Lung (tissue), 11 donors: ENCODE measurements at regions not wholly inside any gene's neighbourhood (a gene's known extent, or its start where the extent isn't known, plus 50 kb on each side); places are given as distances from the start of the nearest gene placed in this dataset.
A peak's percentile ranks its signal among the peaks of the same experiment; 100 is the strongest.

Source experiments
- ATAC-seq: fragments of 200-7000 bp; cut with Tn5 transposase; one replicate; pipeline ENCODE4 v1.9.1; 2020; ENCODE audit warnings: moderate number of reproducible peaks; ENCODE audit not compliant: insufficient read depth, low FRiP score
- DNase-seq, 3 donors: peaks; one replicate each; pipeline ENCODE4 v3.0.0-alpha.2; 2013 to 2017
- H3K27ac ChIP-seq, 2 donors: one replicate each; pipeline ENCODE4 v1.5.1; 2013; ENCODE audit warnings: mild to moderate bottlenecking in 2 of 2, moderate library complexity in 2 of 2, control low read depth in 1 of 2, inconsistent platforms in 1 of 2, low read depth in 1 of 2, low read length in 1 of 2
- H3K27me3 ChIP-seq, 3 donors: one replicate each; pipeline ENCODE4 v1.5.1; 2013; ENCODE audit warnings: low read length in 2 of 3; ENCODE audit not compliant: control insufficient read depth in 3 of 3, insufficient read depth in 3 of 3
- H3K36me3 ChIP-seq, 4 donors: one replicate each; pipeline ENCODE4 v1.5.1; 2013; ENCODE audit warnings: low read length in 4 of 4, mild to moderate bottlenecking in 1 of 4, moderate library complexity in 1 of 4; ENCODE audit not compliant: control insufficient read depth in 4 of 4, insufficient read depth in 4 of 4
- H3K4me1 ChIP-seq, 5 donors: one replicate each; pipeline ENCODE4 v1.5.1; 2013; ENCODE audit warnings: low read length in 5 of 5, mild to moderate bottlenecking in 2 of 5, moderate library complexity in 1 of 5; ENCODE audit not compliant: control insufficient read depth in 5 of 5, insufficient read depth in 5 of 5
- H3K4me3 ChIP-seq: one replicate; pipeline ENCODE4 v1.5.1; 2013; ENCODE audit warnings: mild to moderate bottlenecking, control low read depth, moderate library complexity
- H3K9ac ChIP-seq, 2 donors: one replicate each; pipeline ENCODE4 v1.5.1; 2013; ENCODE audit warnings: low read length in 2 of 2, control low read depth in 1 of 2; ENCODE audit not compliant: insufficient read depth in 1 of 2
- H3K9me3 ChIP-seq, 4 donors: one replicate each; pipeline ENCODE4 v1.5.1; 2013; ENCODE audit warnings: low read length in 3 of 4, mild to moderate bottlenecking in 1 of 4, moderate library complexity in 1 of 4; ENCODE audit not compliant: control insufficient read depth in 4 of 4, insufficient read depth in 3 of 4
- WGBS, 2 donors: extraction: QIAGEN DNeasy Blood & Tissue Kit; methylation state at CpG; one replicate each; pipeline ENCODE4 v1.1.7; 2013; 5-methylcytosine and 5-hydroxymethylcytosine counted together
- TF ChIP-seq, protein P1 (sequence below): IDR thresholded peaks from 2 replicates; pipeline ENCODE4 v1.5.1; 2012; ENCODE audit warnings: mild to moderate bottlenecking; ENCODE audit errors: control extremely low read depth, extremely low read depth
- donor health status: control.
- donor health status: control.
- donor health status: Bipolar disorder and iron deficiency.
- donor health status: healthy.
- donor health status: DM: yes; HTN: yes; CAD: no.

DNA sequence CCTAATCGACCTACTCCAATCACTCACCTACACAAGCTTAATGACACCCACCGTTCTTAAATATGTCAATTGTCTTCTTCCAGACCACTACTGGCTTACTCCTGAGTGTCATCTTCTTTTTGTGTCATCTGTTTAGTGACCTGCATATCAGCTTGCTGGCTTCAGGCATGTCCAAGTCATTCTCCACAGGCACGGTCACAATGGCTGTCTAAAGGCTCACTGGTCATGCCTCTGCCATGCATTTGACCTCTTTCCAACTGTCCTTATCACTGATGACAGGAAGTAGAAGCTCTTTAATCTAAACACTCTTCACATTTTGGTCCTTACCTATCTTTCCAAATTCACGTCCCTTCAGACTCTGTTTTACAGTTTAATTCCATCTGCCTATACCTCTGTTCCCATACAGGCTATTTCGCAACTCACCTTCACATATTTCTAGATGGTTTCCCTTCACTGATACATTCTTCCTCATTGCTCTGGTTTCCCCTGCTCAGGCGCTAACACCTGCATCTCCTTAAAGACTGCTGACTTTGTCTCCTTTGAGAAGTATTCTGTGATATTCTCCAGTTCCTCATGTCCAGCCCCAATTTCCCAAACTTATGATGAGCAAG, 217.5 kb downstream of the TRIB2 start:
- ATAC-seq (no peak), DNase-seq (no peak)
- no peaks in the 10 kb centered on the region for H3K27me3 ChIP-seq
- no peaks in the 10 kb centered on the region for H3K9me3 ChIP-seq
- H3K4me3 ChIP-seq: no peak overlapping the region
- H3K4me1 ChIP-seq: no peaks in the 10 kb centered on the region
- H3K27ac ChIP-seq: no peak overlapping the region
- H3K36me3 ChIP-seq: no peaks in the 10 kb centered on the region
- WGBS, 2 donors: 80 to 81% methylated on average over 6 of the region's 6 CpGs
- H3K9ac ChIP-seq: no peak overlapping the region
- TF ChIP-seq, protein P1, sequence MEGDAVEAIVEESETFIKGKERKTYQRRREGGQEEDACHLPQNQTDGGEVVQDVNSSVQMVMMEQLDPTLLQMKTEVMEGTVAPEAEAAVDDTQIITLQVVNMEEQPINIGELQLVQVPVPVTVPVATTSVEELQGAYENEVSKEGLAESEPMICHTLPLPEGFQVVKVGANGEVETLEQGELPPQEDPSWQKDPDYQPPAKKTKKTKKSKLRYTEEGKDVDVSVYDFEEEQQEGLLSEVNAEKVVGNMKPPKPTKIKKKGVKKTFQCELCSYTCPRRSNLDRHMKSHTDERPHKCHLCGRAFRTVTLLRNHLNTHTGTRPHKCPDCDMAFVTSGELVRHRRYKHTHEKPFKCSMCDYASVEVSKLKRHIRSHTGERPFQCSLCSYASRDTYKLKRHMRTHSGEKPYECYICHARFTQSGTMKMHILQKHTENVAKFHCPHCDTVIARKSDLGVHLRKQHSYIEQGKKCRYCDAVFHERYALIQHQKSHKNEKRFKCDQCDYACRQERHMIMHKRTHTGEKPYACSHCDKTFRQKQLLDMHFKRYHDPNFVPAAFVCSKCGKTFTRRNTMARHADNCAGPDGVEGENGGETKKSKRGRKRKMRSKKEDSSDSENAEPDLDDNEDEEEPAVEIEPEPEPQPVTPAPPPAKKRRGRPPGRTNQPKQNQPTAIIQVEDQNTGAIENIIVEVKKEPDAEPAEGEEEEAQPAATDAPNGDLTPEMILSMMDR: no peak

GRCh38 chr2:12935222-12935621, 218.5 kb downstream of the TRIB2 start:
- TF ChIP-seq, protein P1: no peak
- no peaks in the 10 kb centered on the region for H3K27me3 ChIP-seq
- 90 to 98% methylated on average over 2 of the region's 2 CpGs for WGBS, 2 donors
- ATAC-seq: no peak
- no peak overlapping the region for H3K4me3 ChIP-seq
- DNase-seq: peak in 1 of 3 donors; percentile 22
- no peaks in the 10 kb centered on the region for H3K4me1 ChIP-seq
- H3K9me3 ChIP-seq: no peaks in the 10 kb centered on the region
- no peak overlapping the region for H3K9ac ChIP-seq
- H3K27ac ChIP-seq: no peak overlapping the region
- H3K36me3 ChIP-seq: no peaks in the 10 kb centered on the region

DNA sequence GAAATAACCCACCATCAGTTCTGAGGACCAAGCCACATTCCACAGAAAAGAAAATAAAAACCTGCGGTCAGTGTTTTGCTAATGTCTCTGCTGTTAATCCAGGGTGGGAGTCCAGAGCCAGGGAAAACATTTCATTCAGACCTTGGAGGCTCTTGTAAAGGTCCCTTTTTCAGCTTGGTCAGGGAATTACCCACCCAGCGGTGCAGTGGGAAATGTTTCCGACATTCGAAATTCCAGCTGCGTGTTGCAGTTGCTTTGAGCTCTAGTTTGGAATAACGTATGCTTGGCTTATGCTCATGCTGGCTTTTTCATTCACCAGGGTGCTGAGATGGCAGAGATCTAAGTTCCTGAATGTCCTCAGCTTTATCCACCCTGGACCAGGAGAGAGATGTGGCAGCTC, 219.1 kb downstream of the TRIB2 start:
- TF ChIP-seq, protein P1: no peak
- Histone ChIP-seq H3K9me3 (no peaks in the 10 kb centered on the region), H3K36me3 (no peaks in the 10 kb centered on the region), H3K27me3 (no peaks in the 10 kb centered on the region), H3K27ac (no peak overlapping the region), H3K4me1 (no peaks in the 10 kb centered on the region), H3K4me3 (no peak overlapping the region), H3K9ac (no peak overlapping the region)
- ATAC-seq (no peak), DNase-seq (no peak)
- WGBS, 2 donors: 94 to 95% methylated on average over 6 of the region's 6 CpGs

DNA sequence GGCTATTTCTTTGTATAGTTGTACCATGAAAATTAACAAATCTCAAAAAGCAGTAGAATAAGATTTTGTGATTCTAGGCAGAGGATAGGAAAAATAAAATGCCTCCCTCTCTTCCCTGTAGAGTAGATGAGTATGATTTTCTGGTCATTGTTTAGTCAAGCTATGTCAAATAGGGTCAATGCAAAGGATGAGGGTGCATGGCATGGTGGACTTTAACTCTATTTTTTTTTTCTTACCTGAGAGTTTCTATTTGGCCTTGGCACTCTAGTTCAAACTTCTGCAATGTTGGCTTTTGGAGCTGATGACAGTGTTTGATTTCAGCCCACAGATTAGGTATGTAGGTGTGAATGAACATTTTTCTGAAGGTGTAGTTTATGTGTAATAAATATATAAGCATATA, 224.5 kb downstream of the TRIB2 start:
- no peak overlapping the region for H3K27ac ChIP-seq
- no peaks in the 10 kb centered on the region for H3K27me3 ChIP-seq
- H3K36me3 ChIP-seq: no peaks in the 10 kb centered on the region
- no peak overlapping the region for H3K4me3 ChIP-seq
- DNase-seq (no peak), ATAC-seq (no peak)
- H3K4me1 ChIP-seq: no peaks in the 10 kb centered on the region
- TF ChIP-seq, protein P1: no peak
- no peaks in the 10 kb centered on the region for H3K9me3 ChIP-seq
- H3K9ac ChIP-seq: no peak overlapping the region
